GM23338 (cell line): ENCODE measurements at regions not wholly inside any gene's neighbourhood (a gene's known extent, or its start where the extent isn't known, plus 50 kb on each side); places are given as distances from the start of the nearest gene placed in this dataset.

Experiments
- ATAC-seq: fragments of 200-7000 bp; cut with Tn5 transposase; 3 replicates; pipeline ENCODE4 v1.9.1; 2020
- DNase-seq: peaks from one replicate; pipeline ENCODE4 v3.0.0-alpha.2; 2015; ENCODE audit warnings: low spot score
- H2AFZ ChIP-seq: fragments of 200-600 bp; sonication (generic); 2 replicates; pipeline ENCODE4 v1.8.0; 2016; ENCODE audit warnings: antibody characterized with exemption, mild to moderate bottlenecking, moderate library complexity
- H3F3A ChIP-seq: fragments of 200-600 bp; sonication (generic); replicated peaks from 2 replicates; pipeline ENCODE4 v1.8.0; 2017; ENCODE audit warnings: antibody characterized with exemption, mixed run types, low read depth
- H3K27ac ChIP-seq: fragments of 200-600 bp; sonication (generic); 2 replicates; pipeline ENCODE4 v1.6.1; 2016; ENCODE audit warnings: low read depth
- H3K27me3 ChIP-seq: fragments of 200-600 bp; sonication (generic); 2 replicates; pipeline ENCODE4 v1.8.0; 2016; ENCODE audit warnings: mild to moderate bottlenecking, mixed run types, moderate library complexity; ENCODE audit not compliant: insufficient read depth
- H3K36me3 ChIP-seq: fragments of 200-600 bp; sonication (generic); 2 replicates; pipeline ENCODE4 v1.8.0; 2016; ENCODE audit warnings: mild to moderate bottlenecking; ENCODE audit not compliant: insufficient read depth
- H3K4me1 ChIP-seq: fragments of 200-600 bp; sonication (generic); 2 replicates; pipeline ENCODE4 v1.8.0; 2016; ENCODE audit warnings: mild to moderate bottlenecking, moderate library complexity; ENCODE audit not compliant: insufficient read depth
- H3K4me2 ChIP-seq: fragments of 200-600 bp; sonication (generic); 2 replicates; pipeline ENCODE4 v1.7.1; 2017; ENCODE audit warnings: mixed run types
- H3K4me3 ChIP-seq: fragments of 200-600 bp; sonication (generic); 2 replicates; pipeline ENCODE4 v1.6.1; 2016; ENCODE audit warnings: mixed run types
- H3K79me2 ChIP-seq: fragments of 200-600 bp; sonication (generic); replicated peaks from 2 replicates; pipeline ENCODE4 v1.8.0; 2017; ENCODE audit warnings: mild to moderate bottlenecking; ENCODE audit not compliant: insufficient read depth
- H3K9me2 ChIP-seq: fragments of 200-600 bp; sonication (generic); 2 replicates; pipeline ENCODE4 v1.8.0; 2017; ENCODE audit not compliant: insufficient read depth
- H4K20me1 ChIP-seq: fragments of 200-600 bp; sonication (generic); replicated peaks from 2 replicates; pipeline ENCODE4 v1.8.0; 2017; ENCODE audit warnings: mild to moderate bottlenecking; ENCODE audit not compliant: insufficient read depth
- H3K27ac Mint-ChIP-seq: 2 replicates; pipeline ENCODE4 v1.8.0; 2020; ENCODE audit warnings: inconsistent platforms, mild to moderate bottlenecking, moderate library complexity, mixed read lengths
- H3K27me3 Mint-ChIP-seq: 3 replicates; pipeline ENCODE4 v1.8.0; 2022; ENCODE audit warnings: low read depth, mild to moderate bottlenecking, moderate library complexity, mixed read lengths, inconsistent platforms; ENCODE audit not compliant: insufficient read depth, poor library complexity
- H3K36me3 Mint-ChIP-seq: 3 replicates; pipeline ENCODE4 v1.8.0; 2021; ENCODE audit warnings: low read depth, mild to moderate bottlenecking, inconsistent platforms, moderate library complexity, mixed read lengths
- H3K4me1 Mint-ChIP-seq: 3 replicates; pipeline ENCODE4 v1.8.0; 2020; ENCODE audit warnings: mild to moderate bottlenecking, inconsistent platforms, mixed read lengths
- H3K4me3 Mint-ChIP-seq: 3 replicates; pipeline ENCODE4 v1.8.0; 2021; ENCODE audit warnings: moderate library complexity, mild to moderate bottlenecking, inconsistent platforms, mixed read lengths
- H3K9me3 Mint-ChIP-seq: 3 replicates; pipeline ENCODE4 v1.8.0; 2020; ENCODE audit warnings: moderate library complexity, mild to moderate bottlenecking, inconsistent platforms, mixed read lengths
- CREB1 ChIP-seq: fragments of 250-450 bp; sonication (Bioruptor Pico); IDR thresholded peaks from 2 replicates; pipeline ENCODE4 v1.5.0; 2020; ENCODE audit warnings: low read depth, mild to moderate bottlenecking, moderate library complexity
- ETS1 ChIP-seq: IDR thresholded peaks from 2 replicates; pipeline ENCODE4 v1.6.1; 2016; ENCODE audit warnings: antibody characterized with exemption
- EZH2 ChIP-seq: fragments of 200-600 bp; sonication (generic); IDR thresholded peaks from one replicate; pipeline ENCODE4 v1.8.0; 2017; ENCODE audit warnings: antibody characterized with exemption, mild to moderate bottlenecking, low read depth; ENCODE audit not compliant: unreplicated experiment
- EZH2phosphoT487 ChIP-seq: fragments of 200-600 bp; sonication (generic); IDR thresholded peaks from one replicate; pipeline ENCODE4 v1.8.1; 2018; ENCODE audit warnings: antibody characterized with exemption; ENCODE audit not compliant: unreplicated experiment
- JUNB ChIP-seq: IDR thresholded peaks from one replicate; pipeline ENCODE4 v1.6.1; 2016; ENCODE audit warnings: antibody characterized with exemption; ENCODE audit not compliant: unreplicated experiment
- NANOG ChIP-seq: IDR thresholded peaks from 2 replicates; pipeline ENCODE4 v1.6.1; 2016; ENCODE audit warnings: antibody characterized with exemption, borderline replicate concordance
- POLR2AphosphoS5 ChIP-seq: IDR thresholded peaks from 2 replicates; pipeline ENCODE4 v1.6.1; 2016; ENCODE audit warnings: antibody characterized with exemption, low read depth
- REST ChIP-seq: IDR thresholded peaks from one replicate; pipeline ENCODE4 v1.6.1; 2018; ENCODE audit warnings: antibody characterized with exemption; ENCODE audit not compliant: unreplicated experiment
- STAT1 ChIP-seq: IDR thresholded peaks from one replicate; pipeline ENCODE4 v1.6.1; 2016; ENCODE audit warnings: antibody characterized with exemption; ENCODE audit not compliant: unreplicated experiment
- ZNF114 ChIP-seq: fragments of 250-450 bp; sonication (Bioruptor Pico); IDR thresholded peaks from 2 replicates; pipeline ENCODE4 v1.5.0; 2020; ENCODE audit warnings: mild to moderate bottlenecking, moderate library complexity
- ZNF462 ChIP-seq: fragments of 250-450 bp; sonication (Bioruptor Pico); IDR thresholded peaks from 2 replicates; pipeline ENCODE4 v1.5.0; 2020; ENCODE audit warnings: mild to moderate bottlenecking, moderate library complexity

GRCh38 chr11:45056529-45056928 lies 89.9 kb upstream of the PRDM11 start:
- peaks cover 19% of the 10 kb centered on the region; the same call in 1 of the 2 replicates for H3K4me1 ChIP-seq
- Mint-ChIP-seq H3K4me3 (no peak overlapping the region), H3K4me1 (peaks cover 31% of the 10 kb centered on the region), H3K9me3 (no peaks in the 10 kb centered on the region), H3K27me3 (peaks cover 13% of the 10 kb centered on the region), H3K27ac (peak overlapping the region; percentile 82), H3K36me3 (no peaks in the 10 kb centered on the region)
- H3K79me2 ChIP-seq: no peaks in the 10 kb centered on the region
- H3K9me2 ChIP-seq: no peaks in the 10 kb centered on the region
- H3K4me3 ChIP-seq: no peak overlapping the region
- peak overlapping the region; percentile 45 for H3K27ac ChIP-seq
- H4K20me1 ChIP-seq: no peaks in the 10 kb centered on the region
- H3K36me3 ChIP-seq: no peaks in the 10 kb centered on the region
- H2AFZ ChIP-seq: peak overlapping the region; percentile 16; the same call in 1 of the 2 replicates
- no peaks in the 10 kb centered on the region for H3K27me3 ChIP-seq
- H3K4me2 ChIP-seq: peak overlapping the region; percentile 28; the same call in 1 of the 2 replicates
- ATAC-seq (peak; percentile 88), DNase-seq (peak; percentile 71)
- TF ChIP-seq JUNB: no peak
- TF ChIP-seq NANOG: no peak
- TF ChIP-seq STAT1: no peak
- no peak for TF ChIP-seq CREB1 (CRISPR knock-in tag)
- no peaks in the 10 kb centered on the region for H3F3A ChIP-seq

GRCh38 chr11:45057938-45058646 lies 88.3 kb upstream of the PRDM11 start:
- Histone ChIP-seq H4K20me1 (no peaks in the 10 kb centered on the region), H3K79me2 (no peaks in the 10 kb centered on the region), H3K4me3 (no peak overlapping the region), H3K4me1 (peaks cover 19% of the 10 kb centered on the region; the same call in 1 of the 2 replicates), H3K27ac (no peak overlapping the region), H3F3A (no peaks in the 10 kb centered on the region), H2AFZ (no peak overlapping the region), H3K4me2 (no peak overlapping the region), H3K27me3 (no peaks in the 10 kb centered on the region), H3K36me3 (no peaks in the 10 kb centered on the region), H3K9me2 (no peaks in the 10 kb centered on the region)
- DNase-seq: no peak
- no peak for ATAC-seq
- Mint-ChIP-seq H3K27ac (no peak overlapping the region), H3K27me3 (peaks cover 16% of the 10 kb centered on the region), H3K9me3 (no peaks in the 10 kb centered on the region), H3K36me3 (no peaks in the 10 kb centered on the region), H3K4me3 (no peak overlapping the region), H3K4me1 (peaks cover 31% of the 10 kb centered on the region)
- TF ChIP-seq POLR2AphosphoS5 (no peak), CREB1 (CRISPR knock-in tag) (no peak), ZNF114 (CRISPR knock-in tag) (no peak), REST (no peak), EZH2phosphoT487 (no peak), ETS1 (no peak), EZH2 (no peak), ZNF462 (CRISPR knock-in tag) (no peak), NANOG (no peak)
